ENCODE measurements at regions not wholly inside any gene's neighbourhood (a gene's known extent, or its start where the extent isn't known, plus 50 kb on each side); places are given as distances from the start of the nearest gene placed in this dataset.

DNA sequence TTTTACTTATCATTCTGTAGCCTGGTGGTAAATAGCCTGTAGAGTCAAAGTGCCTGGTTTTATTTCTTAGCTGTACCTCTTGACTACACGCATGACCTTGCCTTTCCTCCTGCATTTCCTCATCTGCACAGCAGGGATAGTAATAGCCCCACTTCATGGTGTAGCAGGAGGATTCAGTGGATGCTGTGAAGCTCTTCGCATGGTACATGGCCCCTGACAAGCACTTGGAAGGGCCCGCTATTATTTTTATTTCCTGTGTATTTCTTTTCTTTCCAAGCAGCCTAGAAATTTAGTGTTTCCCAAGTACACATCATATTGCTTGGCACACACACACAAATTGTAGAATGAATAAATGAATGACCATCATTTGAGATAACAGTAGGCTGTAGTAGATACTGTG is 547.2 kb downstream of the CDH26 start:
- DNase-seq, result no peak
- Histone ChIP-seq H3K27me3 (replicated peaks in 1 of 2; ENCODE audit: control insufficient read depth in 2 of 2, extremely low read depth in 1 of 2, insufficient read depth in 2 of 2, low read length in 1 of 2) (no peaks in the 10 kb centered on the region), H3K9me3 (no peaks in the 10 kb centered on the region), H3K4me1 (ENCODE audit: control insufficient read depth in 1 of 2, extremely low read depth in 1 of 2, insufficient read depth in 2 of 2, low read length in 2 of 2) (no peaks in the 10 kb centered on the region), H3K27ac (ENCODE audit: low read length) (no peak overlapping the region), H3K36me3 (ENCODE audit: control insufficient read depth in 2 of 2, extremely low read depth in 1 of 2, insufficient read depth in 1 of 2, low read length in 1 of 2) (no peaks in the 10 kb centered on the region), H3K4me3 (ENCODE audit: control insufficient read depth in 1 of 2, extremely low read depth in 1 of 2, low read length in 1 of 2) (no peak overlapping the region)
- ATAC-seq (replicated peaks in 1 of 4), result no peak
- Mint-ChIP-seq H3K4me1 (no peaks in the 10 kb centered on the region), H3K4me3 (no peak overlapping the region), H3K27me3 (peaks cover 4 to 22% of the 10 kb centered on the region in 2 donors), H3K9me3 (peaks cover 0 to 7% (median 0%) of the 10 kb centered on the region in 3 donors), H3K27ac (no peak overlapping the region), H3K36me3 (no peaks in the 10 kb centered on the region)
- CTCF ChIA-PET, result interaction anchor here in 1 of 2 donors (0.7 kb wide), 1 partner anchor 820 kb away, joined by 4 read pairs; no protein-coding TSS in a partner anchor
- no CpG with 5 or more reads among the region's 3 CpGs for WGBS (ENCODE audit: insufficient coverage)
- POLR2A ChIA-PET, result no interaction called here

DNA sequence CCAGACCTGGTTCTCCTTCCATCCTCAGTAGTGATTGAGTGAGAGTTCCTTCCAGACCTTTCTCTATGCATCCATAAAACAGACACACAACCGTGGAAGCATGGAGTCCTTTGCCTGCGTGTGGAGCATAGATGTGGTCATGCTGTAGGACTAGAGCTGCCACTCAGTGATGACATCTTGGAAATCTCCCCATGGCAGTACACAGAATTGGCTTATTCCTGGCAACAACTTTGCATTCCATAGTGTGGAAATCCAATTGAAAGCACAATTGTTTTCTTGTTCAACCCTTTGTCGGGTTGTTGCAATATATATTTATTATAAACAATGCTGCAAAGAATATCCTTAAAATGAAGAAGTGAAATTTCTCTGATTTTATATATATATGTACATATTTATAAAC is 547.8 kb downstream of the CDH26 start:
- ATAC-seq (replicated peaks in 1 of 4), result no peak
- POLR2A ChIA-PET, result no interaction called here
- Histone ChIP-seq H3K4me3 (ENCODE audit: control insufficient read depth in 1 of 2, extremely low read depth in 1 of 2, low read length in 1 of 2) (no peak overlapping the region), H3K27ac (ENCODE audit: low read length) (no peak overlapping the region), H3K27me3 (replicated peaks in 1 of 2; ENCODE audit: control insufficient read depth in 2 of 2, extremely low read depth in 1 of 2, insufficient read depth in 2 of 2, low read length in 1 of 2) (no peaks in the 10 kb centered on the region), H3K4me1 (ENCODE audit: control insufficient read depth in 1 of 2, extremely low read depth in 1 of 2, insufficient read depth in 2 of 2, low read length in 2 of 2) (no peaks in the 10 kb centered on the region), H3K36me3 (ENCODE audit: control insufficient read depth in 2 of 2, extremely low read depth in 1 of 2, insufficient read depth in 1 of 2, low read length in 1 of 2) (no peaks in the 10 kb centered on the region), H3K9me3 (no peaks in the 10 kb centered on the region)
- peaks cover 4 to 21% of the 10 kb centered on the region in 2 donors for H3K27me3 Mint-ChIP-seq
- H3K4me1 Mint-ChIP-seq, result no peaks in the 10 kb centered on the region
- no peaks in the 10 kb centered on the region for H3K36me3 Mint-ChIP-seq
- no peak for DNase-seq
- H3K4me3 Mint-ChIP-seq, result no peak overlapping the region
- H3K27ac Mint-ChIP-seq, result no peak overlapping the region
- WGBS (ENCODE audit: insufficient coverage), result 72% methylated on average over 2 of the region's 3 CpGs
- H3K9me3 Mint-ChIP-seq, result peaks cover 0 to under 1% (median 0%) of the 10 kb centered on the region in 3 donors
- CTCF ChIA-PET, result no interaction called here

- Mint-ChIP-seq H3K4me1 (no peaks in the 10 kb centered on the region), H3K9me3 (no peaks in the 10 kb centered on the region), H3K36me3 (no peaks in the 10 kb centered on the region), H3K27ac (no peak overlapping the region), H3K27me3 (peaks cover 4 to 16% of the 10 kb centered on the region in 2 donors), H3K4me3 (no peak overlapping the region)
- ATAC-seq (replicated peaks in 1 of 4) (no peak), DNase-seq (no peak)
- Histone ChIP-seq H3K4me1 (ENCODE audit: control insufficient read depth in 1 of 2, extremely low read depth in 1 of 2, insufficient read depth in 2 of 2, low read length in 2 of 2) (no peaks in the 10 kb centered on the region), H3K4me3 (ENCODE audit: control insufficient read depth in 1 of 2, extremely low read depth in 1 of 2, low read length in 1 of 2) (no peak overlapping the region), H3K27me3 (replicated peaks in 1 of 2; ENCODE audit: control insufficient read depth in 2 of 2, extremely low read depth in 1 of 2, insufficient read depth in 2 of 2, low read length in 1 of 2) (no peaks in the 10 kb centered on the region), H3K27ac (ENCODE audit: low read length) (no peak overlapping the region), H3K36me3 (ENCODE audit: control insufficient read depth in 2 of 2, extremely low read depth in 1 of 2, insufficient read depth in 1 of 2, low read length in 1 of 2) (no peaks in the 10 kb centered on the region), H3K9me3 (no peaks in the 10 kb centered on the region)
- 88% methylated on average over 2 of the region's 9 CpGs for WGBS (ENCODE audit: insufficient coverage)
- POLR2A ChIA-PET, result no interaction called here
- CTCF ChIA-PET, result interaction anchor here in 1 of 2 donors (0.7 kb wide), 1 partner anchor 43 kb away, joined by 3 read pairs; no protein-coding TSS in a partner anchor
These were observed 549.0 kb downstream of the CDH26 start for GRCh38 chr20:60507087-60507694.

GRCh38 chr20:60509407-60509806 is 551.2 kb downstream of the CDH26 start:
- H3K4me3 ChIP-seq (ENCODE audit: control insufficient read depth in 1 of 2, extremely low read depth in 1 of 2, low read length in 1 of 2), result no peak overlapping the region
- ChIA-PET POLR2A (no interaction called here), CTCF (no interaction called here)
- H3K27me3 ChIP-seq (replicated peaks in 1 of 2; ENCODE audit: control insufficient read depth in 2 of 2, extremely low read depth in 1 of 2, insufficient read depth in 2 of 2, low read length in 1 of 2), result no peaks in the 10 kb centered on the region
- H3K4me1 Mint-ChIP-seq, result no peaks in the 10 kb centered on the region
- no peaks in the 10 kb centered on the region for H3K4me1 ChIP-seq (ENCODE audit: control insufficient read depth in 1 of 2, extremely low read depth in 1 of 2, insufficient read depth in 2 of 2, low read length in 2 of 2)
- no peaks in the 10 kb centered on the region for H3K36me3 Mint-ChIP-seq
- H3K9me3 ChIP-seq, result no peaks in the 10 kb centered on the region
- no peak overlapping the region for H3K27ac ChIP-seq (ENCODE audit: low read length)
- H3K27me3 Mint-ChIP-seq, result peaks cover 8 to 13% of the 10 kb centered on the region in 2 donors
- no peak overlapping the region for H3K4me3 Mint-ChIP-seq
- DNase-seq (no peak), ATAC-seq (replicated peaks in 1 of 4) (no peak)
- no peak overlapping the region for H3K27ac Mint-ChIP-seq
- peaks cover 0 to 5% (median 0%) of the 10 kb centered on the region in 3 donors for H3K9me3 Mint-ChIP-seq
- no peaks in the 10 kb centered on the region for H3K36me3 ChIP-seq (ENCODE audit: control insufficient read depth in 2 of 2, extremely low read depth in 1 of 2, insufficient read depth in 1 of 2, low read length in 1 of 2)
- WGBS (ENCODE audit: insufficient coverage), result 61% methylated on average over 3 of the region's 4 CpGs

DNA sequence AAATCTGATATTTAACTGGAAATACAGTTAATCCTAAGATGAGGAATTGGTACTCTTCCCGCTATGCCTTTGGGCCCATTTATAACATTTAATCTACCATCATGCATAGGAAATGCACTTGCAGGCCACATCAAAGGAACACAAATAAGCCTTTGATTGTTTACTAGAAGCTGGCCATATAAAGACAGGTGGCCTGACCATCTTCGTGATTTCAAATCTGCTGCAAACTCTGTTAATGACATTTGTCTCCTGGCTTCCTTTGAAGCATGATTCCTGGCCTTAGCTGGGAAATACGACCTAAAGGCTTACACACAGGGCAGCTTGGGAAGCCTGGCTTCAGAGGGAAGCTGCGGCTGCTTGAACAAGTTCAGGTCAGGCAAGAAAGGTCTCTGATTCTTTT is 552.1 kb downstream of the CDH26 start:
- Mint-ChIP-seq H3K27ac (no peak overlapping the region), H3K27me3 (peaks cover 8 to 13% of the 10 kb centered on the region in 2 donors)
- H3K4me1 ChIP-seq (ENCODE audit: control insufficient read depth in 1 of 2, extremely low read depth in 1 of 2, insufficient read depth in 2 of 2, low read length in 2 of 2), result no peaks in the 10 kb centered on the region

GRCh38 chr20:60512443-60512842 is 554.2 kb downstream of the CDH26 start:
- Histone ChIP-seq H3K9me3 (no peaks in the 10 kb centered on the region), H3K27me3 (replicated peaks in 1 of 2; ENCODE audit: control insufficient read depth in 2 of 2, extremely low read depth in 1 of 2, insufficient read depth in 2 of 2, low read length in 1 of 2) (no peaks in the 10 kb centered on the region), H3K36me3 (ENCODE audit: control insufficient read depth in 2 of 2, extremely low read depth in 1 of 2, insufficient read depth in 1 of 2, low read length in 1 of 2) (no peaks in the 10 kb centered on the region), H3K4me1 (ENCODE audit: control insufficient read depth in 1 of 2, extremely low read depth in 1 of 2, insufficient read depth in 2 of 2, low read length in 2 of 2) (no peaks in the 10 kb centered on the region), H3K4me3 (ENCODE audit: control insufficient read depth in 1 of 2, extremely low read depth in 1 of 2, low read length in 1 of 2) (no peak overlapping the region), H3K27ac (ENCODE audit: low read length) (no peak overlapping the region)
- Mint-ChIP-seq H3K4me1 (no peaks in the 10 kb centered on the region), H3K4me3 (no peak overlapping the region), H3K36me3 (no peaks in the 10 kb centered on the region), H3K27ac (no peak overlapping the region), H3K27me3 (peaks cover 8% of the 10 kb centered on the region in 2 donors), H3K9me3 (peaks cover 0 to 5% (median 0%) of the 10 kb centered on the region in 3 donors)
- DNase-seq (no peak), ATAC-seq (replicated peaks in 1 of 4) (no peak)
- ChIA-PET POLR2A (no interaction called here), CTCF (no interaction called here)
- 80% methylated on average over 2 of the region's 4 CpGs for WGBS (ENCODE audit: insufficient coverage)

More for the DNA sequence above, 552.1 kb downstream of the CDH26 start:
- ChIA-PET CTCF (no interaction called here), POLR2A (interaction anchor here in 1 of 2 donors (0.6 kb wide), 1 partner anchor 45 kb away, joined by 3 read pairs; no protein-coding TSS in a partner anchor)
- Histone ChIP-seq H3K27ac (ENCODE audit: low read length) (no peak overlapping the region), H3K9me3 (no peaks in the 10 kb centered on the region), H3K4me3 (ENCODE audit: control insufficient read depth in 1 of 2, extremely low read depth in 1 of 2, low read length in 1 of 2) (no peak overlapping the region), H3K36me3 (ENCODE audit: control insufficient read depth in 2 of 2, extremely low read depth in 1 of 2, insufficient read depth in 1 of 2, low read length in 1 of 2) (no peaks in the 10 kb centered on the region), H3K27me3 (replicated peaks in 1 of 2; ENCODE audit: control insufficient read depth in 2 of 2, extremely low read depth in 1 of 2, insufficient read depth in 2 of 2, low read length in 1 of 2) (no peaks in the 10 kb centered on the region)
- Mint-ChIP-seq H3K4me3 (no peak overlapping the region), H3K4me1 (no peaks in the 10 kb centered on the region), H3K9me3 (peaks cover 0 to 5% (median 0%) of the 10 kb centered on the region in 3 donors), H3K36me3 (no peaks in the 10 kb centered on the region)
- 41% methylated on average over 3 of the region's 4 CpGs for WGBS (ENCODE audit: insufficient coverage)
- ATAC-seq (replicated peaks in 1 of 4), result no peak
- no peak for DNase-seq

All from T-cell (primary cell).